PC-3 (cell line): ENCODE measurements at regions not wholly inside any gene's neighbourhood (a gene's known extent, or its start where the extent isn't known, plus 50 kb on each side); places are given as distances from the start of the nearest gene placed in this dataset.

Experiments
- ATAC-seq: fragments of 200-7000 bp; cut with Tn5 transposase; 2 replicates; pipeline ENCODE4 v1.9.1; 2020; ENCODE audit warnings: mild to moderate bottlenecking, moderate library complexity
- BruUV-seq: library from RNA; stranded (reverse); fragments of 400-500 nt; replicated peaks from 2 replicates; lab custom pipeline; 2021; lab: Mats Ljungman, UMichigan
- CTCF ChIA-PET: fragments of 300-600 bp; sonication (Branson Sonifier 250); formaldehyde crosslinking; loops from one replicate; lab custom pipeline; 2022; ENCODE audit warnings: antibody characterized with exemption; lab: Charles Lee
- POLR2A ChIA-PET: fragments of 300-600 bp; sonication (Branson Sonifier 250); formaldehyde crosslinking; loops from one replicate; lab custom pipeline; 2022; ENCODE audit warnings: antibody characterized with exemption; ENCODE audit not compliant: unreplicated experiment; lab: Charles Lee
- DNase-seq: peaks from one replicate; pipeline ENCODE4 v3.0.0-alpha.2; 2015
- H2AFZ ChIP-seq: fragments of 300-600 bp; sonication (generic); 2 replicates; pipeline ENCODE4 v1.6.0; 2016; ENCODE audit warnings: antibody characterized with exemption, low read length
- H3F3A ChIP-seq: fragments of 300-600 bp; sonication (generic); one replicate; pipeline ENCODE4 v1.6.0; 2017; ENCODE audit warnings: antibody characterized with exemption, low read length, control low read depth, mild to moderate bottlenecking; ENCODE audit not compliant: unreplicated experiment
- H3K27ac ChIP-seq: fragments of 300-600 bp; sonication (generic); 2 replicates; pipeline ENCODE4 v1.5.1; 2016; ENCODE audit warnings: mild to moderate bottlenecking, low read length
- H3K27me3 ChIP-seq: fragments of 300-600 bp; sonication (generic); 2 replicates; pipeline ENCODE4 v1.6.1; 2016; ENCODE audit warnings: low read length, mixed read lengths
- H3K36me3 ChIP-seq: fragments of 300-600 bp; sonication (generic); 2 replicates; pipeline ENCODE4 v1.6.1; 2016; ENCODE audit warnings: low read depth, mixed run types, low read length, mixed read lengths
- H3K4me1 ChIP-seq: fragments of 300-600 bp; sonication (generic); 2 replicates; pipeline ENCODE4 v1.5.1; 2016; ENCODE audit warnings: low read length; ENCODE audit not compliant: insufficient read depth
- H3K4me2 ChIP-seq: fragments of 300-600 bp; sonication (generic); 2 replicates; pipeline ENCODE4 v1.6.0; 2016; ENCODE audit warnings: low read length
- H3K4me3 ChIP-seq: fragments of 300-600 bp; sonication (generic); 2 replicates; pipeline ENCODE4 v1.5.1; 2016; ENCODE audit warnings: mild to moderate bottlenecking, low read length, mixed read lengths
- H3K79me2 ChIP-seq: fragments of 300-600 bp; sonication (generic); 2 replicates; pipeline ENCODE4 v1.6.1; 2017; ENCODE audit warnings: low read length, mixed read lengths
- H3K9ac ChIP-seq: fragments of 300-600 bp; sonication (generic); 2 replicates; pipeline ENCODE4 v1.6.0; 2016; ENCODE audit warnings: mild to moderate bottlenecking, low read length
- H3K9me2 ChIP-seq: fragments of 300-600 bp; sonication (generic); replicated peaks from 2 replicates; pipeline ENCODE4 v1.6.1; 2016; ENCODE audit warnings: mixed run types, low read length, mixed read lengths
- H3K9me3 ChIP-seq: fragments of 300-600 bp; sonication (generic); 2 replicates; pipeline ENCODE4 v1.6.1; 2016; ENCODE audit warnings: low read length, mixed read lengths
- H4K20me1 ChIP-seq: fragments of 300-600 bp; sonication (generic); 2 replicates; pipeline ENCODE4 v1.6.1; 2016; ENCODE audit warnings: low read length, mixed read lengths
- CTCF ChIP-seq: fragments of 300-600 bp; sonication (generic); conservative IDR thresholded peaks from 2 replicates; pipeline ENCODE4 v1.5.1; 2017; ENCODE audit warnings: antibody characterized with exemption, low read depth, mild to moderate bottlenecking, low read length
- EZH2 ChIP-seq: fragments of 300-600 bp; sonication (generic); IDR thresholded peaks from one replicate; pipeline ENCODE4 v1.6.1; 2017; ENCODE audit warnings: antibody characterized with exemption, mild to moderate bottlenecking, low read length; ENCODE audit not compliant: unreplicated experiment
- EZH2phosphoT487 ChIP-seq: fragments of 300-600 bp; sonication (generic); IDR thresholded peaks from 2 replicates; pipeline ENCODE4 v1.6.1; 2018; ENCODE audit warnings: mild to moderate bottlenecking, antibody characterized with exemption, low read length, borderline replicate concordance
- intact Hi-C: fragments of 100-400 bp; cut with micrococcal nuclease; formaldehyde crosslinking; loops from 2 replicates; pipeline ENCODE4 v1.9.0; 2023

- Histone ChIP-seq H3K4me3 (no peak overlapping the region), H3F3A (no peaks in the 10 kb centered on the region), H2AFZ (no peak overlapping the region), H3K4me2 (no peak overlapping the region), H3K4me1 (no peaks in the 10 kb centered on the region), H3K36me3 (no peaks in the 10 kb centered on the region), H4K20me1 (no peaks in the 10 kb centered on the region), H3K27ac (no peak overlapping the region), H3K9ac (no peak overlapping the region), H3K9me3 (no peaks in the 10 kb centered on the region), H3K79me2 (no peaks in the 10 kb centered on the region), H3K27me3 (no peaks in the 10 kb centered on the region), H3K9me2 (no peaks in the 10 kb centered on the region)
- no TSS peak for BruUV-seq
- ATAC-seq (no peak), DNase-seq (peak; percentile 12)
- ChIA-PET POLR2A (no interaction called here), CTCF (no interaction called here)
- intact Hi-C loops = no loop called here
- TF ChIP-seq CTCF (no peak), EZH2phosphoT487 (no peak), EZH2 (no peak)
Observed at GRCh38 chr4:68736813-68737212, 66.4 kb upstream of the UGT2B15 start.

DNA sequence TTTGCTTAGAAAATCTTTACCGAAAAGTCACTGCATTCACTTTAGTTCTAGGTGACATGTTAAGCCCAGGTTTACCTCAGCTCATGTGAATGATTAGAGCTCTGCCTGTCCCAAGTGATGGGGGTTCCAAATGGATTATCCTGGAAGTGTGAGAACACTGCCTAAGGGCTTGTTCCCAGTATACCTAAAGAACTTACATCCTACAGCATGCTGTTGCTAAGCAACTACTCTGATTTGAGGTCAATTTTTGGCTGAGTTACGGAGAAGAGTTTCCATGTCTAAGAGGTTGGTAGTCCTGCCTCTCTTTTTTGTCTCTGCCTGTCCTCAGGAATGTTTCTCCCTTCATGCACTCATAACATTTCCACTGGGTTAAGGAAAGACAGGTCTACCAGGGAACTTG, 67.6 kb upstream of the UGT2B15 start:
- no peak overlapping the region for H2AFZ ChIP-seq
- CTCF ChIA-PET = no interaction called here
- no peaks in the 10 kb centered on the region for H3F3A ChIP-seq
- intact Hi-C loops = no loop called here
- H3K4me3 ChIP-seq = no peak overlapping the region
- H3K36me3 ChIP-seq = no peaks in the 10 kb centered on the region
- DNase-seq (no peak), ATAC-seq (no peak)
- no peak overlapping the region for H3K4me2 ChIP-seq
- H3K27ac ChIP-seq = no peak overlapping the region
- no peaks in the 10 kb centered on the region for H3K4me1 ChIP-seq
- no peaks in the 10 kb centered on the region for H4K20me1 ChIP-seq
- POLR2A ChIA-PET = no interaction called here
- H3K9me2 ChIP-seq = no peaks in the 10 kb centered on the region
- TF ChIP-seq EZH2phosphoT487 (no peak), EZH2 (no peak), CTCF (no peak)
- no TSS peak for BruUV-seq
- H3K9me3 ChIP-seq = no peaks in the 10 kb centered on the region
- H3K79me2 ChIP-seq = no peaks in the 10 kb centered on the region
- no peaks in the 10 kb centered on the region for H3K27me3 ChIP-seq
- no peak overlapping the region for H3K9ac ChIP-seq

DNA sequence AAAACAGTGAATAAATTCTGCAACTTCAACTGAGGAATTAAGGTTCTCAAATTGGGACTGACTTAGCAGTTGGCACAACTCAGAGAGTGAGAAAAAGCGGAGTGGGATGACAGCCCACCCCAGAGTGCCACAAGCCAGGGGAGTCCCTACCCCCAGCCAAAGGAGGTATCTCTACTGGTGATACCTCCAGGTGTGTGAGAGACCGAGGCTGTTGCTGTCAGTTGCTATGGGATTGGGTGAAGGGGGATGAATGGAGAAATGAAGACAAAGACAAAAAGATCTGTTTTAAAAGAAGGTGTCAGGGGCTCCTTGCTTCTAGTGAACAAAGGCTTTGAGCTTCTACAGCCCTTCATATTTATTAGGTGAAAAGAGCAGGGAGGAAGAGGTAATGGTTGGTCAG, 71.4 kb upstream of the UGT2B10 start:
- Histone ChIP-seq H3K9me3 (peaks cover 11% of the 10 kb centered on the region; the same call in 1 of the 2 replicates), H3F3A (no peaks in the 10 kb centered on the region), H3K4me1 (peaks cover 18% of the 10 kb centered on the region), H3K4me2 (no peak overlapping the region), H4K20me1 (no peaks in the 10 kb centered on the region), H3K79me2 (no peaks in the 10 kb centered on the region), H3K4me3 (no peak overlapping the region), H2AFZ (no peak overlapping the region), H3K27me3 (no peaks in the 10 kb centered on the region), H3K9ac (no peak overlapping the region), H3K36me3 (peaks cover 9% of the 10 kb centered on the region; the same call in 1 of the 2 replicates), H3K27ac (no peak overlapping the region), H3K9me2 (no peaks in the 10 kb centered on the region)
- intact Hi-C loops = loop anchor here (10.0 kb wide), 1 partner anchor 160 kb away; no protein-coding TSS in a partner anchor
- TF ChIP-seq EZH2phosphoT487 = no peak
- no peak for TF ChIP-seq CTCF
- TF ChIP-seq EZH2 = no peak
- no TSS peak for BruUV-seq
- CTCF ChIA-PET = no interaction called here
- ATAC-seq (no peak), DNase-seq (no peak)
- POLR2A ChIA-PET = interaction anchor here (0.6 kb wide), 1 partner anchor 120 kb away, joined by 6 read pairs; no protein-coding TSS in a partner anchor
